Renal cortex interstitium (tissue), 11 donors: ENCODE measurements at regions not wholly inside any gene's neighbourhood (a gene's known extent, or its start where the extent isn't known, plus 50 kb on each side); places are given as distances from the start of the nearest gene placed in this dataset.
A peak's percentile ranks its signal among the peaks of the same experiment; 100 is the strongest.
"Not testable (repeated sequence)": the region's sequence is repeated elsewhere in the genome, so short reads cannot be mapped to it uniquely, and the experiment has no call there.

Experiments used
- DNase-seq, 11 donors: peaks; one replicate each; pipeline ENCODE4 v3.0.0-alpha.2; 2013; ENCODE audit warnings: low read depth in 9 of 11, low spot score in 4 of 11; ENCODE audit errors: extremely low read depth in 1 of 11

GRCh38 chr4:97309121-97309520 is 834.2 kb downstream of the STPG2 start:
- DNase-seq, result no peak

DNA sequence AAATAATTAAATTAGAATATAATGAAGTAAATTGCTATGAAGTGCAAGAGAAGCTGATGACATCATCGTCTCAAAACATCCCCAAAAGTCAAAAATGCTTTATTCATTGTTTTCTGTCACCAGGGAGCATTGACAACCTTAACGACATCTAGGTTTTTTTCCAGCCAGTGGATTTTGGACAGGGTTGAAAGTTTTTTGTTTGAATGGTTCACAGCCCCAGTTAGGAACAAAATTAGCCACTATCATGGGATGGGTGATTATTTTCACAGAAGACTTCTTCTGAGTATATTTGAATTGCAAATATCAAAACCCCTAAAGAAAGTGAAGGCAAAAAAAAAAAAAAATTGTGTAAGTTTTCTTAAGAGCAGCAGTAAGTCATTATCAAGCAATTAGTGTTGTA is 826.1 kb downstream of the STPG2 start:
- no peak for DNase-seq

DNA sequence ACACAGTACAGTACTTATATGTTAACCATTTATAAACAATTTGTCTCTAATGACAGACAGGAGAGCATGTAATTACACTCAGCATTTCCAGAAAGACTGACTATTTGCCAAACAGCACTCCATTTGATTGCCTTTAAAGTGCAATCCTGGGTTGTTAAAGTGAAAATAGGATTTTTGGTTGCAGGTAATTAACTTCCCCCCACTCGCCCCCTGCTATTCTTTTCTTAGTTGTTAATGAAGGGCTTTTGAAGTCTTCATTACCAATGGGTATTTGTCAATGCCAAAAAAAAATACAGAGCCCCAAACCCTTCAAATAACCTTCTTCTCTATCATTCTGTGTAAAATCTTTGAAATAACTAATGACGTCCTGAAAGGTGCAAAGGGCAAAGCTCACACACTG is 825.6 kb downstream of the STPG2 start:
- no peak for DNase-seq

- not testable (repeated sequence) for DNase-seq
These were observed 817.5 kb downstream of the STPG2 start for GRCh38 chr4:97325751-97326150.

DNA sequence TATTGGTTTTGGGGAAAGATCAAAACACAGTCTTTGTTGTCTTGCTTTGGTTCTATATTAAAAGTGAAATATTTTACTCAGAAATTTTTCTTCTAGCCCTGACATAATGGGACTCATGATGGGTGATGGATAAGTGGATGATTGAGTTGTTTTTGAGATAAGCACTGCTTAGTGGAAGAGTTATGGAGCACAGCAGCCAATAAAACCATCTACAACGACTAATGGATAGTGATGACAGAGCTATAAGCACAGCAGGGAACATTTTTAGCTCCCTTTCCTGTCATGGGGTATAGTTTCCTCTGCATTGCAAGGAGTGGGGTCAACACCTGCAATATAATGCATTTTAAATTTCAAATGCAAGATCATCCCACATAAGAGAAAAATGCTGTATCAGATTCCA is 812.4 kb downstream of the STPG2 start:
- DNase-seq, result no peak

DNA sequence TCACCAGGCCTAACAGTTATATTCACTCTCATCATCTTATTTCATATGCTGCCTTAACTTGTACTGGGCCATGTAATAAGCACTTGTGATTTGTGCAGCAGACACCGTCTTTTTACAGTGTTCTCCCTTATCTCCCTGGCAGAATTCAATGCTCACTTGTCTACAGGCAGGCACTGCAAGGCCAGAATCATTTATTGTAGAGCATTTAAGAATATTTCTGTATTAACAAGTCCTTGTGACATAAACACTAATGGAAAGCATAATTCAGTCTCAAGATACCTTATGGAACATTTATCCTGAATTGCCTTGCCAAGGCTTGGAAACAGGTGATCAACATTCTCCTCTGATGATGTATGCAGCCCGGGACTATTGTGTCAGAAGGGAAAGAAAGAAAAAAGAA is 808.9 kb downstream of the STPG2 start:
- no peak for DNase-seq

DNA sequence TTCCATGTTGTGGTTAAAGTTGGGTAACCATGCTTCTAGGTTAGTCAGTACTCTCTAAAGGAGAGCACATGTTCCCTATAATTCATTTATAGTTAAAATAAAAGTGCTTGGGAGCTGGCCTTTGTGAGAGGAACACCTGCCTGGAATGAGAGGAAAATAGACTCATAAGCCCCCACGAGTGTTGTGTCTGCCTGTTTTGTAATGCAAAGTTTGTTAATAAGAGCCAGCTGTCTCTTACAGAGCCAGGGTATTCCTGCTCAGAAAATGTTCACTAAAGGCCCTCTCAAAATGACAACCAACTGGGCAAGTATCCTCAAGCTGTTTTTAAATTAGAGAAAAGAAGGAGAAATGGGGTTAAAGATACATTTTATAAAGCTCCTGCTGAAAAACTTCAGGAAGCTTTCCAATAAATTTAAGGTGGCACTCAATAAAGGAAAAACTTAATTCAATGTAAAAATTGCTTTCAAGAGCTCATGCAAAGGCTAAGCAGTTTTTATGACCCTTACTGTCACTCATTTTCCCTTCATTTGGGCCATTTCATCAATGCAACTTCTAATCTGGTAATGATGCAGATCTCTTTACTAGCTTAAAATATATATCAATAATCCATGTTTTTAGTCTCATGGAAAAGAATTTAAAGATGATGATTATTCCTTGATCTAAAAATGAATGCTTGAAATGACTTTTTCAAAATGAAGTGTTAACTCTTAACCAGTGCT is 793.6 kb downstream of the STPG2 start:
- DNase-seq, result no peak

- no peak for DNase-seq
These were observed 789.4 kb downstream of the STPG2 start for GRCh38 chr4:97353876-97354275.

DNA sequence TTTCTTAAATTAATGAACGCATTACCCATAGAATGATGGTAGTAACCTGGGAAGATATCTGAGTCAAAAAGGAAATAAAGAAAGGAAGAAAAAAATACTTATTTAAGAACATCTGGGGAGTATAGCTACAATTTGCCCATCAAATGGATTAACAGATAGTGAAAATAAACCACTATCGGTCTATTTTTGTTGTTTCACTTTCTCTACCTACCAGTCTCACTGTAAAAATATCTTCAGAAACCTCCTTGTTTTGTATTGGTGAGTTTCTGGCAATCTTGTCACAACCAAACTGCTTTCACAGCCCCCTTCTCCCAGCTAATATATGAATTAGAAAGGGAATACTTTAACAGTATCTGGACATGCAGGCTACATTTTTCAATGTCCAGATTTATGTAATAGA is 783.5 kb downstream of the STPG2 start:
- DNase-seq, result no peak

DNA sequence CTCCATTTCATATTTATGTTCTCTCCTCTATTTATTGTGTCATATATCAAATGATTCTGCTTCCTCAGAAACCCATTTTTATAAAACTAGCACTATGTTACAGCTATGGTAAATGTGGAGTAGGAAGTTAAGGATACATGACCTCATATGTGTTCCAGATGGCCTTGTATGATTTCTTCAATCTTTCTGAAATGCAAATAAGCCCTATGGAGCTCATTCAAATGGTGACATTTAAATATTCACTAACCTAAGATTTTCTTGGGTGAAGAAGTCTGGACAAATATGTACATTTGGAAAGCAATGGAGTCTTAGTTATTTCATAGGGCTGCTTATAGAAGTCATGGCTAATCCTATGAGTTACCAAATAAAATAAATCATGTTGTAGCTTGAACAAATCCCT is 782.5 kb downstream of the STPG2 start:
- DNase-seq, result no peak

DNA sequence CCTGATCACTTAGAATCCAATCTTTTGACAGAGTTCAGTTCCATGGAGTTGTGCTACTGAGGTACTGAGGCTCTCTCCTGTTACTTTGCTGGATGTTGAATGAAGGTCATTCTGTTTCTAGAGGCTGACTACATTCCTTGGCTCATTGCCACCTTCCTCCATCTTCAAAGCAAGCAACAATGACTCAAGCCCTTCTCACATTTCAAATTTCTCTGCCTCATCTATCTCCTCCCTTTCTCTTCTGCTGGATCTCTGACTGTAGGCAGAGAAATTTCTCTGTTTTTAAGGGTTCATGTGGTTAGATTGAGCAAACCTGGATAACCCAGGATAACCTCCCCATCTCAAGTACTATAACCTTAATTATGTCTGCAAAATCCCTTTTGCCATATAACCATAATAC is 775.4 kb downstream of the STPG2 start:
- DNase-seq, result no peak

- no peak for DNase-seq
These were observed 772.7 kb downstream of the STPG2 start for GRCh38 chr4:97370568-97370967.

DNA sequence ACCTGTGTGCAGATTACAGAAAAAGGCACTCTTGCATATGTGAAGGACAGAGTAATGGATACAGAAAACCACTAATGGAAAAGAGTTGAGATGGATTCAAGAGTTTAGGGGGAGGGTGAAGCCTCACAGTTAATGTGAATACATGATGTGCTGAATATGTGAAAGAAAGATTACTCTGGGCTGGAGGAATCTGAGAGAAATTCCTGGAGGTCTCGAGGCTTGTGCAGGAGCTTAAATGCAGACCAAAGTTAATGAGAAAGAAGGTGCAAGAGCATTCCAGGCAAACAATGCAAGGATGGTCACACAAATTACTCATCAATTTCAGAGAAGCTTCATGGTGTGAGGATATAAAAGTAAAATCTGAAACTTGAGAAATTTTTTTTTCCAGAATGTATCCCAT is 768.8 kb downstream of the STPG2 start:
- no peak for DNase-seq

DNA sequence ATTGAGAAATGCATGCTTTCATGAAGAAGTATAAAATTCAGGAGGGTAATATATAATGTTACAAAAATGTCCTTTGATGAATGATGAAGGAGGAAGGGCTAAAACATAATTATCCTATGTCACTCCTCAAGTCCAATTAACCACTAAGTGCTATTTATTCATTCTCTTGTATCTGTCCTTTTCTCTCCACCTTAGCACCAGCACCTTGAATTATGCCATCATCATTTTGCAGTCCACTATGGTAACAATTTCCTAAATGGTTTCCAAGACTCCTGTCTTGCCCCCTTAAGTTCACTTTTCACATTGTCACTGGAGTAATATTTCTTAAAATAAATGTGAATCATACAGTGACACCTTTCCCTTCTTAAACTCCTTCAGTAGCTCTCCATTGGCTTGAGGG is 756.3 kb downstream of the STPG2 start:
- no peak for DNase-seq

DNA sequence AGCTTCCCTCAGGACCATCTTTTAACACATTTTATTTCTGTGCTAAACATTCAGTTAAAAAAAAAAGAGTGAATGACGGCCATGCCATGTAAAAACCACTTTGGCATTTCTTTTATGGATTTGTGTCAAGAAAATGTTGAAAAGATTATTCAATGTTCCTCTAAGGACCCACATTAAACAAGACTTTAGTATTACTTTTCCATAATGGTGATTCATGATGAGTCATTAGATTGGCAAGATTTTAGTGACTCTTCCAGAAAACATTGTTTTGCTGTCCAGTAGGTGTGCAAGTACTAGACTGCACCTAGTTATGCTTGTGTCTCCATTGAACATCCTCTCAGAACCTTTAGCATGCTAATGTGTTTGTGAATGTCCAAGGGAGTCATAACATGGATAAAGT is 748.6 kb downstream of the STPG2 start:
- DNase-seq, result no peak

GRCh38 chr4:97396097-97396496 is 747.2 kb downstream of the STPG2 start:
- peak in 5 of 11 donors; percentile 2 to 16 (median 5) for DNase-seq

DNA sequence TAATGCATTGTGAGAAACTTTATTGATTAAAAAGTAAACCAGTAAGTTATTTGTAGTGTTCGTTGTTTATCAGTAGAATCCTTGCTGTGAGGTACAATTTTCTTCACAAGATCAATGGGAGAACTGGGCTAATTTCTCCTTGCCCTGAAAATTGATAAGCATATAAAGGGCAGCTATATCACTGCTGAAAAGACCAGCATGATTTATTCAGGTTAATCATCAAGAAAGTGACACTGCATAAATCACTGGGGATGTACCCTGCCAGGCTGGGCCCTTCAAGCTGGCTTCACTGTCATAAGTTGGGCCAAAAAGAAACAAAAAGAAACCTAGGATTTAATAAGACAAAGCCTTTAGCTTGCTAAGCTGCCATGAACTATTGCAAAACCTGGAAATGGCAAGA is 746.7 kb downstream of the STPG2 start:
- DNase-seq, result no peak

DNA sequence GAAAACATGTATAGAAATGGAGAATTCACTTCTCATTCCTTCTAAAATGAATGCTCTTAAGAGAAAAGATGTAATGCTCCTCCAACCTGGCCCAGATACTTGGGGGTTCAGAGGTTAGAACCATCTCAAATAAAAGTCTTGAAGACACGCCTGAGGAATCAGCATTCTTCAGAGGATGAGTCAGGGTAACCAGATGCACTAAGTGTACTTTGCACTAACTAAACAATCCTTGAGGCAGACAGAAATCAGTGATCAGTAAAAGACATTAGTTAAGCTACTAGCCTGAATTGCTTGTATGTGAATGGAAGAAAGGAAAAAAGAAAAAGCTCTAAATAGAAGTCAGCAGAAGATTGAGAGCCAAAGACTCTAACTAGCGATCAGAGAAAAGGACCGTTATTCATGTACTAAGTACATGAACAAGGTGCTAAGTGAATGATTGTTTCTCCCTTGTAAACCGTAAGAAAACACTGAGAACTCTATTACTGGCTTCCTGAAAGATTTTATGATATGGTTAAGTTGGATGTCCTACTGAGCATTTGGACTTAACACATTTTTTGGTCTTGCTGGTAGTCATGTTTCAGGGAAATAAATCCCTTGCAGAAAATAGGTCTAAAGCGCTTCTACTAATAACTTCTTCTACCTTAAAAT is 738.3 kb downstream of the STPG2 start:
- DNase-seq, result no peak

DNA sequence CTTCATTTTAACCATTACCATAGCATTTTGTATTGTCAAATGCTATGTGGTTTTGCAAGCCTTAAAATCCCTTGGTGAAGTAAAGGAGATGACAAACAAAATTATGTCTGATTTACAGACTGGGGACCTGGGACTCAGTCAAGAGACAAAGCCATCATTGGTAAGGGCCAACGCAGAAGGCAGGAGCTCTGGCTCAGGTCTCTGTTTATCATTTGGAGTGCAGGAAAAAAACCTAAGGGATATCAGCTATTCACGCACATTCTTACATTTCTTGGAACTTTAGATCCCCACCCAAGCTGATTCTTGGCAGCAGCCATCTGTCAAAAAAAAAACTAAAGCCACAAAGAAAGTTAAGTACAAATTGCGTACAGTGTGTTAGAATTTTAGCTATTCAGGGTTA is 731.9 kb downstream of the STPG2 start:
- DNase-seq, result no peak

GRCh38 chr4:97412331-97412730 is 730.9 kb downstream of the STPG2 start:
- no peak for DNase-seq

GRCh38 chr4:97414161-97414560 is 729.1 kb downstream of the STPG2 start:
- no peak for DNase-seq
